Esophagus squamous epithelium (tissue), 5 donors: ENCODE measurements at regions not wholly inside any gene's neighbourhood (a gene's known extent, or its start where the extent isn't known, plus 50 kb on each side); places are given as distances from the start of the nearest gene placed in this dataset.

ENCODE experiments used
- DNase-seq: peaks from one replicate; lab custom pipeline; 2025; lab: John Stamatoyannopoulos, UW
- H3K27ac ChIP-seq, 4 donors: fragments of 200-600 bp; sonication (generic); one replicate each; pipeline ENCODE4 v1.5.1; 2016 to 2019; ENCODE audit warnings: mild to moderate bottlenecking in 1 of 4
- H3K27me3 ChIP-seq, 4 donors: fragments of 200-600 bp; sonication (generic); 1 replicate in 3 of 4; 2 replicates in 1 of 4; pipeline versions ENCODE4 v1.5.1 to v1.6.0; 2017 to 2021; ENCODE audit warnings: antibody characterized with exemption in 1 of 4
- H3K36me3 ChIP-seq, 3 donors: fragments of 200-600 bp; sonication (generic); one replicate each; pipeline ENCODE4 v1.5.1; 2016 to 2019
- H3K4me1 ChIP-seq, 3 donors: fragments of 200-600 bp; sonication (generic); one replicate each; pipeline ENCODE4 v1.5.1; 2017 to 2019
- H3K4me3 ChIP-seq, 4 donors: fragments of 200-600 bp; sonication (generic); 1 replicate in 3 of 4; 2 replicates in 1 of 4; pipeline ENCODE4 v1.5.1; 2016 to 2019; ENCODE audit warnings: mild to moderate bottlenecking in 2 of 4, moderate library complexity in 1 of 4
- H3K9me3 ChIP-seq, 3 donors: fragments of 200-600 bp; sonication (generic); one replicate each; pipeline ENCODE4 v1.5.1; 2016 to 2019
- CTCF ChIP-seq, 6 experiments: fragments of 450-650 bp in 4 of 6; fragments of 200-600 bp in 2 of 6; sonication (generic) in 2 of 6; IDR thresholded peaks; one replicate each; pipeline ENCODE4 v1.5.1; 2016 to 2019; ENCODE audit warnings: antibody characterized with exemption in 6 of 6, mild to moderate bottlenecking in 4 of 6, moderate library complexity in 4 of 6
- POLR2A ChIP-seq, 4 donors: fragments of 450-650 bp; IDR thresholded peaks; one replicate each; pipeline ENCODE4 v1.6.1; 2017; ENCODE audit warnings: antibody characterized with exemption in 4 of 4, mild to moderate bottlenecking in 4 of 4, moderate library complexity in 3 of 4
- WGBS, 2 donors: methylation state at CpG; one replicate each; pipeline ENCODE4 v1.1.5; 2018; 5-methylcytosine and 5-hydroxymethylcytosine counted together
- intact Hi-C: fragments of 100-400 bp; cut with DNase I; formaldehyde crosslinking; loops from one replicate; pipeline ENCODE4 v1.15.0; 2022
- donor health status: DM: yes; HTN: yes; CAD: no.

DNA sequence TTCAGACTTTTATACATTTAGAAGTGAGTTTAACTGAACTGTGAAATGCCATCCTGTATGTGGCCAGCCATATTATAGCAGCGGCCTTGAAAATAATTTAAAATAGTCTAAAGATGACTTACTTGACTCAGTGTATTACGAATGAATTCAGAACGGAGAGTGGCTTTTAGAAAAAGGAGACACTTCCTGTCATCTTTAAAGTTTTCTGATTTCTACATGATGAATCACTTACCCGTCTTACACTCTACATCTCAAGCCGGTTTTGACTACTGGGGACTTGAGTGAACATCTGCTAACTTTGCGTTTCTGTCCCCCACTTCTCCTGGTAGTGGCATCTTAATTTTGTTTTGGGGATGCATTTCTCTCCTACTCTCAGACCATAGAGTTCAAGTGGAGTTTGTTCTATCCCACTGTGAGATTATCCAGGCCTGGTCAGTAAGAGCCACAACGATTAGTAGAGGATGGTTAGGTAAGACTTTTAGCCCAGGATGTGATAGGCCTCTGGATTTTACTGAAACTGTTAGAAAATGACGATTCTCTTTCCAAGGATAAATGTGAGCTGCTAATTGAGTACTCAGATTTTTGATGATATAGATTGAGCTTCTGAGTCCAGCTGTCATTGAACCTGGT, 175.4 kb upstream of the CADPS start:
- H3K27me3 ChIP-seq = no peaks in the 10 kb centered on the region
- WGBS, 2 donors = 65 to 67% methylated on average over 8 of the region's 8 CpGs
- intact Hi-C loops = no loop called here
- no peaks in the 10 kb centered on the region for H3K9me3 ChIP-seq
- TF ChIP-seq CTCF (IDR thresholded peaks at IDR 0.05) (no peak), POLR2A (IDR thresholded peaks at IDR 0.05) (no peak)
- DNase-seq = no peak
- H3K4me3 ChIP-seq = no peak overlapping the region
- no peaks in the 10 kb centered on the region for H3K36me3 ChIP-seq
- no peak overlapping the region for H3K27ac ChIP-seq
- no peaks in the 10 kb centered on the region for H3K4me1 ChIP-seq

- DNase-seq = no peak
- WGBS, 2 donors = 26 to 27% methylated on average over 5 of the region's 5 CpGs
- Histone ChIP-seq H3K27ac (no peak overlapping the region), H3K4me1 (no peaks in the 10 kb centered on the region), H3K4me3 (no peak overlapping the region), H3K36me3 (no peaks in the 10 kb centered on the region), H3K9me3 (no peaks in the 10 kb centered on the region), H3K27me3 (no peaks in the 10 kb centered on the region)
- TF ChIP-seq CTCF (IDR thresholded peaks at IDR 0.05) (no peak), POLR2A (IDR thresholded peaks at IDR 0.05) (no peak)
- intact Hi-C loops = no loop called here
Observed at GRCh38 chr3:63051920-63052319, 176.7 kb upstream of the CADPS start.

DNA sequence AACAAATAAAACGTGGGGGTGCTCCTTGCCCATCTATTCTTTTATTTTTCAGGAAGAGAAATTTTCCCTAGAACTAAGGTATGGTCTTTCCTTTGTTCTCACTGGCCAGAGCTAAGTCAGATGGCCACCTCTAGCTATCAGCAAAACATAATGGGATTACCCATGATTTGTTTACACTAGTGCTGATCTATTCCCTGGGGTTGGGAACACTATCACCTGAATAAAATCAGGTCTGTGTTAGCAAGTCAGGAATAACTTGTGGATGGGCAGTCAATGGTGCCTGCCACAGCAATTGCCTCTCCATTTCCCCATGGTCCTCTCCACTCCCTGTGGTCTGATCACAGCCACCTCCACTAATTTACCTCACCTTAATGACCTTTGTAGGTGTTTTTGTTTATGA, 181.7 kb upstream of the CADPS start:
- Histone ChIP-seq H3K4me1 (no peaks in the 10 kb centered on the region), H3K36me3 (no peaks in the 10 kb centered on the region), H3K27ac (no peak overlapping the region), H3K4me3 (no peak overlapping the region), H3K27me3 (no peaks in the 10 kb centered on the region), H3K9me3 (no peaks in the 10 kb centered on the region)
- WGBS, 2 donors = 17 to 24% methylated on average over 1 of the region's 1 CpG
- no peak for DNase-seq
- intact Hi-C loops = no loop called here
- no peak for TF ChIP-seq POLR2A (IDR thresholded peaks at IDR 0.05)
- TF ChIP-seq CTCF (IDR thresholded peaks at IDR 0.05) = no peak

GRCh38 chr3:63060412-63060811, 185.2 kb upstream of the CADPS start:
- H3K4me3 ChIP-seq = no peak overlapping the region
- no peaks in the 10 kb centered on the region for H3K27me3 ChIP-seq
- no peak for DNase-seq
- H3K4me1 ChIP-seq = no peaks in the 10 kb centered on the region
- 65 to 68% methylated on average over 2 of the region's 2 CpGs for WGBS, 2 donors
- intact Hi-C loops = no loop called here
- H3K36me3 ChIP-seq = no peaks in the 10 kb centered on the region
- H3K27ac ChIP-seq = no peak overlapping the region
- no peaks in the 10 kb centered on the region for H3K9me3 ChIP-seq
- TF ChIP-seq POLR2A (IDR thresholded peaks at IDR 0.05) = no peak
- TF ChIP-seq CTCF (IDR thresholded peaks at IDR 0.05) = no peak

GRCh38 chr3:63061449-63061848, 186.2 kb upstream of the CADPS start:
- DNase-seq = no peak
- no peak for TF ChIP-seq POLR2A (IDR thresholded peaks at IDR 0.05)
- no peak for TF ChIP-seq CTCF (IDR thresholded peaks at IDR 0.05)
- no peak overlapping the region for H3K27ac ChIP-seq
- no peaks in the 10 kb centered on the region for H3K36me3 ChIP-seq
- H3K9me3 ChIP-seq = no peaks in the 10 kb centered on the region
- intact Hi-C loops = no loop called here
- H3K27me3 ChIP-seq = no peaks in the 10 kb centered on the region
- H3K4me1 ChIP-seq = no peaks in the 10 kb centered on the region
- no peak overlapping the region for H3K4me3 ChIP-seq
- 43 to 52% methylated on average over 5 of the region's 5 CpGs for WGBS, 2 donors
